ENCODE measurements at regions not wholly inside any gene's neighbourhood (a gene's known extent, or its start where the extent isn't known, plus 50 kb on each side); places are given as distances from the start of the nearest gene placed in this dataset.

DNA sequence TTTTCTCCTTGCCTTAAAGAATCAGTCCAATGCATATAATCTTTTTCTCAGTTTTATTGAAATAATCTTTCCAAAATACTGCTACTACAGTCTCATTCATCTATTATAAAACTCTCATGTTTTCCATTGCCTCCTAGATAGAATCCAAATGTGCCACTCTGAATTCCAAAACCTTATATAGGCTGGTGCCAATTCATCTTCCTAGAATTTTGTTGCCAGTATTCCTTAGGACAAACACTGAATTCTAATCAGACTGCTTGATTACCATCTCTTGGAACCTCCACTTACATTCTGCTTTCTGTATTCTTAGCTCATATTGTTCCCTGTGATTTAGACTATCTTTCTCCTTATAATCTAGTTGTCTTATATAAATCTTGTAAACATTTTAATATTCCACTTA is 427.6 kb upstream of the DCC start:
- Mint-ChIP-seq H3K36me3 (no peaks in the 10 kb centered on the region), H3K4me1 (0 out of 2 replicates have a peak, but pooled peaks cover 11% of the 10 kb centered on the region), H3K9me3 (no peaks in the 10 kb centered on the region), H3K27ac (no peak overlapping the region), H3K27me3 (ENCODE audit: low read depth) (no peaks in the 10 kb centered on the region), H3K4me3 (no peak overlapping the region)
- DNase-seq (ENCODE audit: low spot score) = no peak
- TF ChIP-seq ETV6 (CRISPR knock-in tag; IDR thresholded peaks at IDR 0.05) (no peak), NR1H2 (CRISPR knock-in tag; IDR thresholded peaks at IDR 0.05) (no peak), FOXK1 (CRISPR knock-in tag; IDR thresholded peaks at IDR 0.05) (no peak), JAZF1 (CRISPR knock-in tag; IDR thresholded peaks at IDR 0.05) (no peak), ZNF416 (CRISPR knock-in tag; IDR thresholded peaks at IDR 0.05) (no peak), ZNF121 (CRISPR knock-in tag; IDR thresholded peaks at IDR 0.05) (no peak), ZNF232 (CRISPR knock-in tag; IDR thresholded peaks at IDR 0.05) (no peak), NFATC4 (CRISPR knock-in tag; IDR thresholded peaks at IDR 0.05) (no peak), ESRRA (CRISPR knock-in tag; IDR thresholded peaks at IDR 0.05; ENCODE audit: borderline replicate concordance) (no peak), SMAD4 (CRISPR knock-in tag; IDR thresholded peaks at IDR 0.05) (no peak), ZNF263 (CRISPR knock-in tag; IDR thresholded peaks at IDR 0.05; ENCODE audit: low read depth) (no peak), ZNF425 (CRISPR knock-in tag; conservative IDR thresholded peaks at IDR 0.05) (no peak), JUN (CRISPR knock-in tag; IDR thresholded peaks at IDR 0.05) (no peak), ATF1 (CRISPR knock-in tag; IDR thresholded peaks at IDR 0.05) (no peak), FOXP1 (CRISPR knock-in tag; IDR thresholded peaks at IDR 0.05; ENCODE audit: borderline replicate concordance) (no peak), ZMAT4 (CRISPR knock-in tag; IDR thresholded peaks at IDR 0.05) (no peak)
- TF ChIP-seq, protein P1, sequence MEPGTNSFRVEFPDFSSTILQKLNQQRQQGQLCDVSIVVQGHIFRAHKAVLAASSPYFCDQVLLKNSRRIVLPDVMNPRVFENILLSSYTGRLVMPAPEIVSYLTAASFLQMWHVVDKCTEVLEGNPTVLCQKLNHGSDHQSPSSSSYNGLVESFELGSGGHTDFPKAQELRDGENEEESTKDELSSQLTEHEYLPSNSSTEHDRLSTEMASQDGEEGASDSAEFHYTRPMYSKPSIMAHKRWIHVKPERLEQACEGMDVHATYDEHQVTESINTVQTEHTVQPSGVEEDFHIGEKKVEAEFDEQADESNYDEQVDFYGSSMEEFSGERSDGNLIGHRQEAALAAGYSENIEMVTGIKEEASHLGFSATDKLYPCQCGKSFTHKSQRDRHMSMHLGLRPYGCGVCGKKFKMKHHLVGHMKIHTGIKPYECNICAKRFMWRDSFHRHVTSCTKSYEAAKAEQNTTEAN (CRISPR knock-in tag; IDR thresholded peaks at IDR 0.05) = no peak
- TF ChIP-seq, protein P2, sequence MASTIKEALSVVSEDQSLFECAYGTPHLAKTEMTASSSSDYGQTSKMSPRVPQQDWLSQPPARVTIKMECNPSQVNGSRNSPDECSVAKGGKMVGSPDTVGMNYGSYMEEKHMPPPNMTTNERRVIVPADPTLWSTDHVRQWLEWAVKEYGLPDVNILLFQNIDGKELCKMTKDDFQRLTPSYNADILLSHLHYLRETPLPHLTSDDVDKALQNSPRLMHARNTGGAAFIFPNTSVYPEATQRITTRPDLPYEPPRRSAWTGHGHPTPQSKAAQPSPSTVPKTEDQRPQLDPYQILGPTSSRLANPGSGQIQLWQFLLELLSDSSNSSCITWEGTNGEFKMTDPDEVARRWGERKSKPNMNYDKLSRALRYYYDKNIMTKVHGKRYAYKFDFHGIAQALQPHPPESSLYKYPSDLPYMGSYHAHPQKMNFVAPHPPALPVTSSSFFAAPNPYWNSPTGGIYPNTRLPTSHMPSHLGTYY (CRISPR knock-in tag; IDR thresholded peaks at IDR 0.05) = no peak
- TF ChIP-seq, protein P3, sequence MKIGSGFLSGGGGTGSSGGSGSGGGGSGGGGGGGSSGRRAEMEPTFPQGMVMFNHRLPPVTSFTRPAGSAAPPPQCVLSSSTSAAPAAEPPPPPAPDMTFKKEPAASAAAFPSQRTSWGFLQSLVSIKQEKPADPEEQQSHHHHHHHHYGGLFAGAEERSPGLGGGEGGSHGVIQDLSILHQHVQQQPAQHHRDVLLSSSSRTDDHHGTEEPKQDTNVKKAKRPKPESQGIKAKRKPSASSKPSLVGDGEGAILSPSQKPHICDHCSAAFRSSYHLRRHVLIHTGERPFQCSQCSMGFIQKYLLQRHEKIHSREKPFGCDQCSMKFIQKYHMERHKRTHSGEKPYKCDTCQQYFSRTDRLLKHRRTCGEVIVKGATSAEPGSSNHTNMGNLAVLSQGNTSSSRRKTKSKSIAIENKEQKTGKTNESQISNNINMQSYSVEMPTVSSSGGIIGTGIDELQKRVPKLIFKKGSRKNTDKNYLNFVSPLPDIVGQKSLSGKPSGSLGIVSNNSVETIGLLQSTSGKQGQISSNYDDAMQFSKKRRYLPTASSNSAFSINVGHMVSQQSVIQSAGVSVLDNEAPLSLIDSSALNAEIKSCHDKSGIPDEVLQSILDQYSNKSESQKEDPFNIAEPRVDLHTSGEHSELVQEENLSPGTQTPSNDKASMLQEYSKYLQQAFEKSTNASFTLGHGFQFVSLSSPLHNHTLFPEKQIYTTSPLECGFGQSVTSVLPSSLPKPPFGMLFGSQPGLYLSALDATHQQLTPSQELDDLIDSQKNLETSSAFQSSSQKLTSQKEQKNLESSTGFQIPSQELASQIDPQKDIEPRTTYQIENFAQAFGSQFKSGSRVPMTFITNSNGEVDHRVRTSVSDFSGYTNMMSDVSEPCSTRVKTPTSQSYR (CRISPR knock-in tag; IDR thresholded peaks at IDR 0.05) = no peak
- TF ChIP-seq, protein P4, sequence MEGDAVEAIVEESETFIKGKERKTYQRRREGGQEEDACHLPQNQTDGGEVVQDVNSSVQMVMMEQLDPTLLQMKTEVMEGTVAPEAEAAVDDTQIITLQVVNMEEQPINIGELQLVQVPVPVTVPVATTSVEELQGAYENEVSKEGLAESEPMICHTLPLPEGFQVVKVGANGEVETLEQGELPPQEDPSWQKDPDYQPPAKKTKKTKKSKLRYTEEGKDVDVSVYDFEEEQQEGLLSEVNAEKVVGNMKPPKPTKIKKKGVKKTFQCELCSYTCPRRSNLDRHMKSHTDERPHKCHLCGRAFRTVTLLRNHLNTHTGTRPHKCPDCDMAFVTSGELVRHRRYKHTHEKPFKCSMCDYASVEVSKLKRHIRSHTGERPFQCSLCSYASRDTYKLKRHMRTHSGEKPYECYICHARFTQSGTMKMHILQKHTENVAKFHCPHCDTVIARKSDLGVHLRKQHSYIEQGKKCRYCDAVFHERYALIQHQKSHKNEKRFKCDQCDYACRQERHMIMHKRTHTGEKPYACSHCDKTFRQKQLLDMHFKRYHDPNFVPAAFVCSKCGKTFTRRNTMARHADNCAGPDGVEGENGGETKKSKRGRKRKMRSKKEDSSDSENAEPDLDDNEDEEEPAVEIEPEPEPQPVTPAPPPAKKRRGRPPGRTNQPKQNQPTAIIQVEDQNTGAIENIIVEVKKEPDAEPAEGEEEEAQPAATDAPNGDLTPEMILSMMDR (IDR thresholded peaks at IDR 0.05) = no peak
- POLR2A ChIA-PET = no interaction called here
- CTCF ChIA-PET = no interaction called here
- ATAC-seq = no peak
